CD8-positive, alpha-beta memory T cell (primary cell): ENCODE measurements at regions not wholly inside any gene's neighbourhood (a gene's known extent, or its start where the extent isn't known, plus 50 kb on each side); places are given as distances from the start of the nearest gene placed in this dataset.

Experiments
- CTCF ChIA-PET: fragments of 350-600 bp; sonication (Branson Sonifier 250); formaldehyde crosslinking; loops from one replicate; lab custom pipeline; 2021; ENCODE audit warnings: antibody characterized with exemption; lab: Charles Lee
- POLR2A ChIA-PET: fragments of 350-600 bp; sonication (Branson Sonifier 250); formaldehyde crosslinking; loops from one replicate; lab custom pipeline; 2021; ENCODE audit warnings: antibody characterized with exemption; lab: Charles Lee
- DNase-seq, 5 donors: peaks; one replicate each; pipeline versions ENCODE4 v3.0.0 to v3.0.0-alpha.2; 2020 to 2022; ENCODE audit warnings: mixed read lengths in 1 of 5
- H3K27ac ChIP-seq: one replicate; pipeline ENCODE4 v1.7.0; 2013; ENCODE audit warnings: low read depth, mild to moderate bottlenecking, low read length, moderate library complexity
- H3K27me3 ChIP-seq: 2 replicates; pipeline ENCODE4 v1.7.0; 2013; ENCODE audit warnings: low read length, mild to moderate bottlenecking; ENCODE audit not compliant: insufficient read depth, poor library complexity, severe bottlenecking
- H3K36me3 ChIP-seq: 2 replicates; pipeline ENCODE4 v1.7.0; 2013; ENCODE audit warnings: mild to moderate bottlenecking, low read length, moderate library complexity; ENCODE audit not compliant: insufficient read depth
- H3K4me1 ChIP-seq: 2 replicates; pipeline ENCODE4 v1.7.0; 2013; ENCODE audit warnings: mild to moderate bottlenecking, low read length, moderate library complexity; ENCODE audit not compliant: insufficient read depth
- H3K4me3 ChIP-seq: 2 replicates; pipeline ENCODE4 v1.7.0; 2013; ENCODE audit warnings: mild to moderate bottlenecking, low read length
- H3K9me3 ChIP-seq: 2 replicates; pipeline ENCODE4 v1.7.0; 2013; ENCODE audit warnings: mild to moderate bottlenecking, low read length
- H3K27ac Mint-ChIP-seq, 8 donors: one replicate each; pipeline ENCODE4 v1.8.0; 2020 to 2021; ENCODE audit warnings: mixed read lengths in 8 of 8, mild to moderate bottlenecking in 6 of 8, inconsistent platforms in 3 of 8, moderate library complexity in 3 of 8
- H3K27me3 Mint-ChIP-seq, 2 donors: one replicate each; pipeline ENCODE4 v1.8.0; 2020 to 2021; ENCODE audit warnings: mixed read lengths in 2 of 2, mild to moderate bottlenecking in 1 of 2, moderate library complexity in 1 of 2
- H3K36me3 Mint-ChIP-seq, 3 donors: one replicate each; pipeline ENCODE4 v1.8.0; 2020 to 2021; ENCODE audit warnings: mixed read lengths in 3 of 3, inconsistent platforms in 1 of 3, mild to moderate bottlenecking in 1 of 3
- H3K4me1 Mint-ChIP-seq, 3 donors: one replicate each; pipeline ENCODE4 v1.8.0; 2020 to 2021; ENCODE audit warnings: mixed read lengths in 3 of 3, inconsistent platforms in 1 of 3, mild to moderate bottlenecking in 1 of 3
- H3K4me3 Mint-ChIP-seq, 7 donors: one replicate each; pipeline ENCODE4 v1.8.0; 2020 to 2021; ENCODE audit warnings: mixed read lengths in 7 of 7, mild to moderate bottlenecking in 6 of 7, moderate library complexity in 4 of 7, inconsistent platforms in 2 of 7
- H3K9me3 Mint-ChIP-seq, 5 donors: one replicate each; pipeline ENCODE4 v1.8.0; 2020 to 2022; ENCODE audit warnings: mixed read lengths in 5 of 5, mild to moderate bottlenecking in 3 of 5, moderate library complexity in 2 of 5, inconsistent platforms in 1 of 5

DNA sequence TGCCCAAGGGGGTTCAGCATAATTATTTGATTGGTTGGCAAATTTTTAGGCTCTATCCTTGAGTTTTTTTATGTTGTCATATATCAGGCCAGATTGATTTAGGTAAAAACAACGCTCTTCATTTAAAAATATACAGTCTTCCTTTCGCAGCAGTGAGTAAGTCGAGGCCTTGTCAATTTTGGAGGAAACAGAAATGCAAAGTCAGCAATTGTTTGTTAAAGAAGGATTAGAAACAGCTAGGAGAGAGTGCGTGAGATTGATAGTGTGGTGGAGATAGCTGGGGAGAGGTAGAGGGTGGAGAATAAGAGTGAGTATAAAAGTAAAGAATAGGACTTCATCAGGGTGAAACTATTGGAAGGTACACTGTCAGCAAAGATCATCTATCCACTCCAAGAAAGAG is 830.8 kb downstream of the LUZP2 start:
- ChIA-PET POLR2A (no interaction called here), CTCF (no interaction called here)
- peaks cover 0 to 18% (median 6%) of the 10 kb centered on the region in 5 donors for H3K9me3 Mint-ChIP-seq

DNA sequence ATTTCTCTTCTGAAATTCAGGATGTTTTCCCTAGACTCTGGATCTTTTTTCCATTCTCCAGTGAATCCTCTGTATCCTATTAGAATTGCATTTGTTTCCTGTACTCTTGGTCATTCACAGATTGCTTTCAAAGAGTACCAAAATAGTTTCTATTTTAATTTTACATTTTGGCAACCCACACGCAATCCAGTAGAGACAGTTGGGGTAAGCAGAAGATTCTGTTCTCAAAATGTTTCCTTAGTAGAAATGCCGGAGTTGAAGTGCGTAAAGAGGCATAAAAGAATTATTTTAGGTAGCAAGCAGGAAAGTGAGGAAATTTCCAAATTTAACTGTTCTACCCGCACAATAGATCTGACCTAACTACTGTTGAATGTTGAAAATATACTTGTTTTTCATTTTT is 842.4 kb downstream of the LUZP2 start:
- POLR2A ChIA-PET, result no interaction called here
- Histone ChIP-seq H3K9me3 (no peaks in the 10 kb centered on the region), H3K4me3 (no peak overlapping the region), H3K27me3 (no peaks in the 10 kb centered on the region), H3K27ac (no peak overlapping the region), H3K4me1 (no peaks in the 10 kb centered on the region), H3K36me3 (no peaks in the 10 kb centered on the region)
- H3K27ac Mint-ChIP-seq, result no peak overlapping the region
- H3K9me3 Mint-ChIP-seq, result peaks cover 3 to 28% (median 5%) of the 10 kb centered on the region in 5 donors
- H3K36me3 Mint-ChIP-seq, result no peaks in the 10 kb centered on the region
- DNase-seq, result no peak
- no peak overlapping the region for H3K4me3 Mint-ChIP-seq
- H3K27me3 Mint-ChIP-seq, result no peaks in the 10 kb centered on the region
- no peaks in the 10 kb centered on the region for H3K4me1 Mint-ChIP-seq
- CTCF ChIA-PET, result no interaction called here

More for the DNA sequence above, 830.8 kb downstream of the LUZP2 start:
- H3K4me3 Mint-ChIP-seq, result no peak overlapping the region
- no peak overlapping the region for H3K27ac ChIP-seq
- no peak for DNase-seq
- H3K27me3 Mint-ChIP-seq, result no peaks in the 10 kb centered on the region
- no peak overlapping the region for H3K4me3 ChIP-seq
- H3K4me1 ChIP-seq, result no peaks in the 10 kb centered on the region
- H3K27ac Mint-ChIP-seq, result no peak overlapping the region
- H3K36me3 ChIP-seq, result no peaks in the 10 kb centered on the region
- no peaks in the 10 kb centered on the region for H3K9me3 ChIP-seq
- H3K36me3 Mint-ChIP-seq, result no peaks in the 10 kb centered on the region
- H3K4me1 Mint-ChIP-seq, result no peaks in the 10 kb centered on the region
- H3K27me3 ChIP-seq, result no peaks in the 10 kb centered on the region

DNA sequence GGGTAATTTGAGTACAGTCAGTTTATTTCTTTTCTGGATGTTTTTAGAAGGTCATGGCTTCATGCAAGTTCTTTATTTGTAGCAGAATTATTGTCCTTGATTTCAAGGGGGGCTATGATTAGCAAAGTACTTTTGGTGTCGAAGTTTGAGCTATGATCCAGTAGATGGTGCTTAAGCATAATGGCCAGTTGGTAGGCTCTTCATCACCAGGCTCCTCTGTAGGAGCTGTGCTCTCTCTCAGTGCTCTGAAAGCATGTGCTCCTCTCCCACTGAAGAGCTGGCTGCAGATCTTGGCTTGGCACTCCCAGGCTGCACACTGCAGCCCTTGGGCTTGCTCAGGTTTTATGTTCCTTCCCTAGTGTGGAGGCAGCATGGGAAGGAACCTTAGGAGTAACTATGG is 852.7 kb downstream of the LUZP2 start:
- no peaks in the 10 kb centered on the region for H3K27me3 Mint-ChIP-seq
- no peaks in the 10 kb centered on the region for H3K36me3 ChIP-seq
- H3K4me1 Mint-ChIP-seq, result no peaks in the 10 kb centered on the region
- H3K27me3 ChIP-seq, result no peaks in the 10 kb centered on the region
- POLR2A ChIA-PET, result no interaction called here
- no peaks in the 10 kb centered on the region for H3K36me3 Mint-ChIP-seq
- CTCF ChIA-PET, result no interaction called here
- DNase-seq, result no peak
- no peak overlapping the region for H3K27ac ChIP-seq
- no peaks in the 10 kb centered on the region for H3K4me1 ChIP-seq
- H3K4me3 Mint-ChIP-seq, result no peak overlapping the region
- H3K9me3 Mint-ChIP-seq, result peaks cover 9 to 18% (median 13%) of the 10 kb centered on the region in 5 donors
- no peak overlapping the region for H3K27ac Mint-ChIP-seq
- H3K4me3 ChIP-seq, result no peak overlapping the region
- H3K9me3 ChIP-seq, result no peaks in the 10 kb centered on the region

DNA sequence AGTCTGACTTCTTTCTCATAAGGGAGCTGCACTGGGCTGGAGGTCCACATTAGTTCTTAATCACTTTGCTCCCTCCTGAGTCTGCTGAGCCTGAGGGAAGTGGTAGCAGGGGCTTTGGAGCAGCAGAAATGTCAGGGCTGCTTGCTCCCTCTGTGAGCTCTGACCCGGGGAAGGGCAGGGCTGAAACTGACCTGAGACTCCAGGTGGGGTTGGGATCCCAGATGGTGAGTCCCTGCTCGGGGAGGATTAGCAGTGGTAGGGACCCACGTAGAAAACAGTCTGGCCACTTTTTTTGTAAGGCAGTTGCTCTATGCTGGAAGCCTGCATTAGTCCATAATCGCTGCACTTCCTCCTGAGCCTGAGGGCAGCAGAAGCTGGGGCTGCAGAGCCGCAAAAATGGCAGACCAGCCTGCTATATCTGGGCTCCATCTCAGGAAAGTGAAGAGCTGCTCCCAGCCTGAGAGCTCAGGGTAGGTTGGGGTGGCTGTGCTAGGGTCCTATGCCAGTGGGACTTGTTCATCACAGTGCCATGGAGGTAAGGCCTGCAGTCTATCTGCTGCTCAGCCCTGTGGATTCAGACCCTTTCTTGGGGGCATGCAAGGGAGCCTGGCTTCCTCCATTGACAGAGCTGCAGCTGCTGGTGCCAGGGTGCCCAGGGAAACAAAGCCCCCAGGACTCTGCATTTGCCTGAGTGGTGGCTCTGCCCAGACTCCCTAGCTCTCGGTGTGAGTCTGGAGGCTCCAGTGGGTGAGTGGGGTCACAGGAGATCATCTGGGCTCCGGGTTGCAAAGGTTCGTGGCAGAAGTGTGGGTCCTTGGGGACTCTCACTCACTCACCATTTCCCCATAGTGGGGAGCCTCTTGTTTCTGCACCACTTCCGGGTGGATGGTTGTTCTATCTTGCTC is 854.3 kb downstream of the LUZP2 start:
- POLR2A ChIA-PET, result no interaction called here
- CTCF ChIA-PET, result interaction anchor here (1.2 kb wide), 1 partner anchor 31 kb away, joined by 3 read pairs; no protein-coding TSS in a partner anchor
- Mint-ChIP-seq H3K27ac (no peak overlapping the region), H3K9me3 (peaks cover 6 to 14% (median 13%) of the 10 kb centered on the region in 5 donors), H3K4me3 (no peak overlapping the region), H3K27me3 (no peaks in the 10 kb centered on the region), H3K36me3 (no peaks in the 10 kb centered on the region), H3K4me1 (no peaks in the 10 kb centered on the region)
- Histone ChIP-seq H3K36me3 (no peaks in the 10 kb centered on the region), H3K4me1 (no peaks in the 10 kb centered on the region), H3K9me3 (no peaks in the 10 kb centered on the region), H3K4me3 (no peak overlapping the region), H3K27ac (no peak overlapping the region), H3K27me3 (no peaks in the 10 kb centered on the region)
- no peak for DNase-seq

DNA sequence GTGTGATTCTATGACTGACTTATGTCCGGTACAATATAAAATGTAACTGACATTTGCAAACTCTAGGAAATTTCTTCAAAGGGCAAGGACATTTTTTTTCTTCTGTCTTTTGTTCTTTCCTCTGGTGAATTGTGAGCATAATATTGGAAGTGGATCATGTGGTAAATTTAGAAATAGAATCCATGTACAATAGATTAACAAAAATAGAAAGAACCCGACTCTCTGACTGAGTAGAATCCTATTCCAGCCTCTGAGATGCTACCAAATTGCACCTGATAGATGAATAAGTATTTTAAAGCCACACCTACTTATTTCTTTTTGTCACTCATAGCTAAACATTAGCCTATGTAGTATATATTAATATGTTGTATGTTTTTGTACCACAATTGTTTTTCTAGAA is 860.3 kb downstream of the LUZP2 start:
- no peaks in the 10 kb centered on the region for H3K9me3 ChIP-seq
- CTCF ChIA-PET, result no interaction called here
- DNase-seq, result no peak
- H3K27ac Mint-ChIP-seq, result no peak overlapping the region
- peaks cover 0 to 9% (median 5%) of the 10 kb centered on the region in 5 donors for H3K9me3 Mint-ChIP-seq
- H3K4me1 Mint-ChIP-seq, result no peaks in the 10 kb centered on the region
- no peaks in the 10 kb centered on the region for H3K36me3 Mint-ChIP-seq
- no peak overlapping the region for H3K27ac ChIP-seq
- no peak overlapping the region for H3K4me3 Mint-ChIP-seq
- H3K36me3 ChIP-seq, result no peaks in the 10 kb centered on the region
- H3K27me3 ChIP-seq, result no peaks in the 10 kb centered on the region
- no peaks in the 10 kb centered on the region for H3K4me1 ChIP-seq
- no peaks in the 10 kb centered on the region for H3K27me3 Mint-ChIP-seq
- no peak overlapping the region for H3K4me3 ChIP-seq
- POLR2A ChIA-PET, result no interaction called here

DNA sequence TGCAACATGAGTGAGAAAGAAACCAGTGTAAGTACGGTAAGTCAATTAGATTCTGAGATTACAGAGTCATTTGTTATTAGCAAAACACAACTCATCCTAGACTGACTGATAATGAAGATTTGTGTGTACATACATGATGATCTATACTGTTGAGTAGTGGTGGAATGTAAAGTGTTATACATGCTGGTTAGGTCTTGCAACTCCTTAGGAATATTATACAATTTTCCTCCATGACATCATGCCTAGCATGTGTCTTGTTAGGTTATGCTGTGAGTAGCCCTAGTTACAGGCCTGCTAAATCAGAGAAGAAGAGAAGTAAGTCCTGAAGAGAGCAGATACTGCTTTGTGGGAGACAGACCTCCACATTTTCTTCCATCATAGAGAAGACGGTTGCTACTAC is 880.6 kb downstream of the LUZP2 start:
- H3K9me3 Mint-ChIP-seq, result peaks cover 0 to 23% (median 4%) of the 10 kb centered on the region in 5 donors
- H3K27ac ChIP-seq, result no peak overlapping the region
- DNase-seq, result no peak

DNA sequence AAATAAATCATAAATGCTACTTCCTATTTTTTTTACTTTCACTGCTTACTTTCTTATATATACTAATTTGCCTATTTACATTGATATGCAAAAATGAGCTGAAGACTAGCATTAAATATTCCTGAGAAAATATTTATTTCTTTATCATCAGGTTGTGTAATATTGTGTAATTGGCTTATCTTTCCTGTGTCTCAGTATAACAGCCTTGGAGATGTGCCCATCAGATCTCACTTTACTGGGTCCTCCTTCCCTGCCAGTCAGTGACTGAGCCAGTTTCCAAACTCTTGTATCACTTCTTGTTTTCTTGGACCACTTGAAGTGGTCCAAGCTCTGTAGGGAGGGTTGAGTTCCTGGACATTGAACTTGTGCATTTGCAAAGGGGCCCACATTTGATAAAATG is 900.0 kb downstream of the LUZP2 start:
- no peak for DNase-seq
- no peak overlapping the region for H3K4me3 ChIP-seq
- no peaks in the 10 kb centered on the region for H3K36me3 ChIP-seq
- H3K4me3 Mint-ChIP-seq, result no peak overlapping the region
- H3K4me1 ChIP-seq, result no peaks in the 10 kb centered on the region
- H3K9me3 ChIP-seq, result no peaks in the 10 kb centered on the region
- H3K4me1 Mint-ChIP-seq, result no peaks in the 10 kb centered on the region
- H3K9me3 Mint-ChIP-seq, result peaks cover 6 to 36% (median 7%) of the 10 kb centered on the region in 5 donors
- POLR2A ChIA-PET, result no interaction called here
- no peak overlapping the region for H3K27ac Mint-ChIP-seq
- CTCF ChIA-PET, result no interaction called here
- H3K36me3 Mint-ChIP-seq, result peaks cover 0 to 2% (median 0%) of the 10 kb centered on the region in 3 donors
- no peaks in the 10 kb centered on the region for H3K27me3 ChIP-seq
- no peak overlapping the region for H3K27ac ChIP-seq
- H3K27me3 Mint-ChIP-seq, result no peaks in the 10 kb centered on the region

More for the DNA sequence above, 880.6 kb downstream of the LUZP2 start:
- ChIA-PET POLR2A (no interaction called here), CTCF (no interaction called here)
- H3K36me3 ChIP-seq, result no peaks in the 10 kb centered on the region
- H3K4me1 ChIP-seq, result no peaks in the 10 kb centered on the region
- no peaks in the 10 kb centered on the region for H3K27me3 ChIP-seq
- Mint-ChIP-seq H3K36me3 (no peaks in the 10 kb centered on the region), H3K4me3 (no peak overlapping the region), H3K4me1 (no peaks in the 10 kb centered on the region), H3K27me3 (no peaks in the 10 kb centered on the region), H3K27ac (no peak overlapping the region)
- H3K9me3 ChIP-seq, result no peaks in the 10 kb centered on the region
- no peak overlapping the region for H3K4me3 ChIP-seq

DNA sequence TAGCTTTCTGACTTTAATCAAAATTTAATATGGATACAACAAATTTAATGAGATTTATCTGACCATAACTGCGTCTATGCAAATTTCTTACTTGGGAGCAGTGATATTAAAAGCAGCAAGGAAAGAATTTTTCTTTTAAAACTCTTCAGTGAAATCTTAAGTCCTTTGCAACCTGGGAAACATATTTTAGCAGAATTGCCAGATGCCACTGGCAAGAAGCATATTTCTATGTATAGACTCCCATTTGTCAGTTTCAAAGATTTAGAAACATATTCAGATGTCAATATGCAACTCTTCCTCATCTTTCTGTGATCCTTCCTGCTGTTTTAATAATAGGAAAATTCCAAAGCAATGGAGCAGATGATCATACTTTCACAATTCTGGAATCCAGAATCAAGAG is 911.3 kb downstream of the LUZP2 start:
- H3K9me3 ChIP-seq, result no peaks in the 10 kb centered on the region
- no peak overlapping the region for H3K4me3 ChIP-seq
- DNase-seq, result no peak
- no peak overlapping the region for H3K4me3 Mint-ChIP-seq
- H3K9me3 Mint-ChIP-seq, result peaks cover 0 to 22% (median 6%) of the 10 kb centered on the region in 5 donors
- H3K36me3 ChIP-seq, result no peaks in the 10 kb centered on the region
- H3K27me3 ChIP-seq, result no peaks in the 10 kb centered on the region
- CTCF ChIA-PET, result no interaction called here
- no peak overlapping the region for H3K27ac ChIP-seq
- no peaks in the 10 kb centered on the region for H3K4me1 ChIP-seq
- no peak overlapping the region for H3K27ac Mint-ChIP-seq
- no peaks in the 10 kb centered on the region for H3K36me3 Mint-ChIP-seq
- POLR2A ChIA-PET, result no interaction called here
- H3K4me1 Mint-ChIP-seq, result no peaks in the 10 kb centered on the region
- no peaks in the 10 kb centered on the region for H3K27me3 Mint-ChIP-seq
